GM21723 (cell line): ENCODE measurements at regions not wholly inside any gene's neighbourhood (a gene's known extent, or its start where the extent isn't known, plus 50 kb on each side); places are given as distances from the start of the nearest gene placed in this dataset.

Source experiments
- ATAC-seq: cut with Tn5 transposase; IDR thresholded peaks from one replicate; pipeline ENCODE4 v1.9.1; 2021; ENCODE audit warnings: mild to moderate bottlenecking, moderate library complexity; ENCODE audit not compliant: unreplicated experiment

- no peak for ATAC-seq
These were observed 121.8 kb upstream of the ADRA1D start for GRCh38 chr20:4370851-4371250.

GRCh38 chr20:4369798-4370124 lies 120.7 kb upstream of the ADRA1D start:
- peak; percentile 71 for ATAC-seq

GRCh38 chr20:4369119-4369797 lies 120.2 kb upstream of the ADRA1D start:
- ATAC-seq: no peak

GRCh38 chr20:4366076-4366475 lies 117.0 kb upstream of the ADRA1D start:
- no peak for ATAC-seq

GRCh38 chr20:4358552-4358951 lies 109.5 kb upstream of the ADRA1D start:
- no peak for ATAC-seq

- ATAC-seq: no peak
These were observed 103.3 kb upstream of the ADRA1D start for GRCh38 chr20:4352348-4352747.

GRCh38 chr20:4350096-4350495 lies 101.0 kb upstream of the ADRA1D start:
- ATAC-seq: no peak

GRCh38 chr20:4344670-4345069 lies 95.6 kb upstream of the ADRA1D start:
- ATAC-seq: no peak

- ATAC-seq: no peak
These were observed 93.5 kb upstream of the ADRA1D start for GRCh38 chr20:4342609-4343008.

- no peak for ATAC-seq
These were observed 92.9 kb upstream of the ADRA1D start for GRCh38 chr20:4341804-4342485.

GRCh38 chr20:4335722-4336121 lies 86.6 kb upstream of the ADRA1D start:
- ATAC-seq: no peak

- no peak for ATAC-seq
These were observed 83.2 kb upstream of the ADRA1D start for GRCh38 chr20:4332121-4332860.

GRCh38 chr20:4330011-4330410 lies 80.9 kb upstream of the ADRA1D start:
- no peak for ATAC-seq

- ATAC-seq: no peak
These were observed 80.1 kb upstream of the ADRA1D start for GRCh38 chr20:4329232-4329631.

GRCh38 chr20:4328541-4328940 lies 79.5 kb upstream of the ADRA1D start:
- ATAC-seq: no peak

GRCh38 chr20:4327956-4328355 lies 78.9 kb upstream of the ADRA1D start:
- ATAC-seq: no peak

GRCh38 chr20:4326195-4327065 lies 77.3 kb upstream of the ADRA1D start:
- ATAC-seq: no peak

- ATAC-seq: no peak
These were observed 76.6 kb upstream of the ADRA1D start for GRCh38 chr20:4325548-4326187.

GRCh38 chr20:4324611-4325243 lies 75.6 kb upstream of the ADRA1D start:
- ATAC-seq: no peak

- no peak for ATAC-seq
These were observed 73.4 kb upstream of the ADRA1D start for GRCh38 chr20:4322499-4322898.
